ENCODE measurements at regions not wholly inside any gene's neighbourhood (a gene's known extent, or its start where the extent isn't known, plus 50 kb on each side); places are given as distances from the start of the nearest gene placed in this dataset.
"Not testable (repeated sequence)": the region's sequence is repeated elsewhere in the genome, so short reads cannot be mapped to it uniquely, and the experiment has no call there.

GRCh38 chrY:3037471-3037870 is 102.3 kb downstream of the ZFY start:
- TF ChIP-seq CTCF (IDR thresholded peaks at IDR 0.05), result no peak
- Histone ChIP-seq H3K9me3 (no peaks in the 10 kb centered on the region), H3K4me1 (ENCODE audit: control insufficient read depth in 1 of 2, insufficient read depth in 1 of 2, low read depth in 1 of 2, low read length in 1 of 2) (peaks cover 0 to 22% of the 10 kb centered on the region in 2 experiments), H3K27ac (peak overlapping the region; percentile 45), H3K36me3 (no peaks in the 10 kb centered on the region), H3K4me3 (ENCODE audit: low read depth in 1 of 2, low read length in 1 of 2) (no peak overlapping the region), H3K27me3 (no peaks in the 10 kb centered on the region)

GRCh38 chrY:3040415-3040814 is 105.2 kb downstream of the ZFY start:
- Histone ChIP-seq H3K4me1 (ENCODE audit: control insufficient read depth in 1 of 2, insufficient read depth in 1 of 2, low read depth in 1 of 2, low read length in 1 of 2) (peaks cover 0 to 16% of the 10 kb centered on the region in 2 experiments), H3K36me3 (no peaks in the 10 kb centered on the region), H3K4me3 (ENCODE audit: low read depth in 1 of 2, low read length in 1 of 2) (no peak overlapping the region), H3K27me3 (no peaks in the 10 kb centered on the region), H3K27ac (no peak overlapping the region), H3K9me3 (no peaks in the 10 kb centered on the region)
- no peak for TF ChIP-seq CTCF (IDR thresholded peaks at IDR 0.05)

GRCh38 chrY:3041985-3042384 is 106.8 kb downstream of the ZFY start:
- Histone ChIP-seq H3K9me3 (no peaks in the 10 kb centered on the region), H3K4me3 (ENCODE audit: low read depth in 1 of 2, low read length in 1 of 2) (no peak overlapping the region), H3K36me3 (no peaks in the 10 kb centered on the region), H3K4me1 (ENCODE audit: control insufficient read depth in 1 of 2, insufficient read depth in 1 of 2, low read depth in 1 of 2, low read length in 1 of 2) (peaks cover 0 to 17% of the 10 kb centered on the region in 2 experiments), H3K27ac (peak overlapping the region; percentile 5), H3K27me3 (no peaks in the 10 kb centered on the region)
- no peak for TF ChIP-seq CTCF (IDR thresholded peaks at IDR 0.05)

GRCh38 chrY:3042901-3043300 is 107.7 kb downstream of the ZFY start:
- H3K27me3 ChIP-seq, result no peaks in the 10 kb centered on the region
- H3K4me1 ChIP-seq (ENCODE audit: control insufficient read depth in 1 of 2, insufficient read depth in 1 of 2, low read depth in 1 of 2, low read length in 1 of 2), result peaks cover 0 to 16% of the 10 kb centered on the region in 2 experiments
- H3K36me3 ChIP-seq, result no peaks in the 10 kb centered on the region
- H3K9me3 ChIP-seq, result no peaks in the 10 kb centered on the region
- H3K4me3 ChIP-seq (ENCODE audit: low read depth in 1 of 2, low read length in 1 of 2), result no peak overlapping the region
- H3K27ac ChIP-seq, result no peak overlapping the region
- no peak for TF ChIP-seq CTCF (IDR thresholded peaks at IDR 0.05)

GRCh38 chrY:3045048-3045447 is 109.9 kb downstream of the ZFY start:
- no peak for TF ChIP-seq CTCF (IDR thresholded peaks at IDR 0.05)
- Histone ChIP-seq H3K27ac (peak overlapping the region; percentile 33), H3K36me3 (no peaks in the 10 kb centered on the region), H3K4me3 (ENCODE audit: low read depth in 1 of 2, low read length in 1 of 2) (no peak overlapping the region), H3K27me3 (no peaks in the 10 kb centered on the region), H3K4me1 (ENCODE audit: control insufficient read depth in 1 of 2, insufficient read depth in 1 of 2, low read depth in 1 of 2, low read length in 1 of 2) (peaks cover 0 to 16% of the 10 kb centered on the region in 2 experiments), H3K9me3 (no peaks in the 10 kb centered on the region)

GRCh38 chrY:3055496-3055895 is 120.3 kb downstream of the ZFY start:
- H3K4me1 ChIP-seq (ENCODE audit: control insufficient read depth in 1 of 2, insufficient read depth in 1 of 2, low read depth in 1 of 2, low read length in 1 of 2); H3K9me3 ChIP-seq; H3K27me3 ChIP-seq; H3K4me3 ChIP-seq (ENCODE audit: low read depth in 1 of 2, low read length in 1 of 2); H3K27ac ChIP-seq; H3K36me3 ChIP-seq: not testable (repeated sequence)

GRCh38 chrY:3058342-3058741 is 123.2 kb downstream of the ZFY start:
- H3K4me1 ChIP-seq (ENCODE audit: control insufficient read depth in 1 of 2, insufficient read depth in 1 of 2, low read depth in 1 of 2, low read length in 1 of 2); H3K9me3 ChIP-seq; H3K27ac ChIP-seq; H3K4me3 ChIP-seq (ENCODE audit: low read depth in 1 of 2, low read length in 1 of 2); H3K27me3 ChIP-seq; H3K36me3 ChIP-seq: not testable (repeated sequence)

- not testable (repeated sequence) for H3K4me3 ChIP-seq (ENCODE audit: low read depth in 1 of 2, low read length in 1 of 2); H3K9me3 ChIP-seq; H3K4me1 ChIP-seq (ENCODE audit: control insufficient read depth in 1 of 2, insufficient read depth in 1 of 2, low read depth in 1 of 2, low read length in 1 of 2); H3K36me3 ChIP-seq; H3K27ac ChIP-seq; H3K27me3 ChIP-seq
These were observed 125.5 kb downstream of the ZFY start for GRCh38 chrY:3060671-3061070.

GRCh38 chrY:3088149-3088548 is 153.0 kb downstream of the ZFY start:
- H3K4me3 ChIP-seq (ENCODE audit: low read depth in 1 of 2, low read length in 1 of 2); H3K4me1 ChIP-seq (ENCODE audit: control insufficient read depth in 1 of 2, insufficient read depth in 1 of 2, low read depth in 1 of 2, low read length in 1 of 2); H3K9me3 ChIP-seq; H3K36me3 ChIP-seq; H3K27me3 ChIP-seq; H3K27ac ChIP-seq: not testable (repeated sequence)
